ENCODE measurements at regions not wholly inside any gene's neighbourhood (a gene's known extent, or its start where the extent isn't known, plus 50 kb on each side); places are given as distances from the start of the nearest gene placed in this dataset.
"Not testable (repeated sequence)": the region's sequence is repeated elsewhere in the genome, so short reads cannot be mapped to it uniquely, and the experiment has no call there.

DNA sequence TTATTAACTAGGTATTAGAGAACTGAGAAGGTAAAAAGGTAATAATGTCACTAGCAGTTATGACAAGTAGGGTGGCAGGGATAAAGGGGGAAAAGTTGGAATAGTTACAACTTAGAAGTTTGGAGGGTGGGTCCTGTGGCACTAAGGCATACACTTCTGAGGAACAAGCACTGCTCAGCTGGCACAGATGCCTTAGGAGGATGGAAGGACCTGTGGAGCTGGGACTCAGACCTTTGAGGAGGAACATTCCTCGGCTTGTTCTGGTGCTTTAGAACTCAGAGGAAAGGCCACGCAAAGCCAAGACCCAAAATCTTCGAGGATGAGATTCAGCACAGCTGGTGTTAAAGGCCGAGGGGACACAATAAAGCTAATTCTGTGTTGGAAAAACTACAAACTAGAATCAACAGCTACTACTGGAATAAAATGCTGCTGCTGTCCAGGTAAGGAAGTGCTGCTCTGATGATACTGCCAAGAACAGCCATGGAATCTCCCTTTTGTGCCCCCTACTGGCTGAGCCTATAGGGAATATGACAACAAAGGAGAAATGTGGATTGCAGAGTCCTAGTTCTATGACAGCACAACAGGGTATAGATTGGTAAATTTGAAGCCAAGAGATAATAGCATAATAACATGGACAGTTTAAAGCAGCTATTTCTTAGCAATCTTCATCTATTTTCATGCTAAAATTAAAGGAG lies 126.7 kb downstream of the SLC25A46 start:
- DNase-seq (ENCODE audit: low read depth, low spot score): peak; percentile 49
- Histone ChIP-seq H3K36me3 (ENCODE audit: insufficient read depth, insufficient read length, low read length) (no peaks in the 10 kb centered on the region), H3K27me3 (ENCODE audit: insufficient read depth, insufficient read length) (no peaks in the 10 kb centered on the region), H3K9me3 (ENCODE audit: insufficient read depth, low read length) (no peaks in the 10 kb centered on the region), H3K4me3 (ENCODE audit: insufficient read length, low read depth) (no peak overlapping the region), H3K4me1 (ENCODE audit: insufficient read depth, insufficient read length) (no peaks in the 10 kb centered on the region), H3K9ac (ENCODE audit: insufficient read length, low read depth) (no peak overlapping the region)
- TF ChIP-seq SUZ12 (IDR thresholded peaks at IDR 0.05; ENCODE audit: extremely low read depth, insufficient read depth, insufficient read length) (no peak), YY1 (IDR thresholded peaks at IDR 0.05; ENCODE audit: insufficient read depth, insufficient read length) (no peak), ZNF274 (IDR thresholded peaks at IDR 0.05; ENCODE audit: low read depth, low read length) (no peak)

DNA sequence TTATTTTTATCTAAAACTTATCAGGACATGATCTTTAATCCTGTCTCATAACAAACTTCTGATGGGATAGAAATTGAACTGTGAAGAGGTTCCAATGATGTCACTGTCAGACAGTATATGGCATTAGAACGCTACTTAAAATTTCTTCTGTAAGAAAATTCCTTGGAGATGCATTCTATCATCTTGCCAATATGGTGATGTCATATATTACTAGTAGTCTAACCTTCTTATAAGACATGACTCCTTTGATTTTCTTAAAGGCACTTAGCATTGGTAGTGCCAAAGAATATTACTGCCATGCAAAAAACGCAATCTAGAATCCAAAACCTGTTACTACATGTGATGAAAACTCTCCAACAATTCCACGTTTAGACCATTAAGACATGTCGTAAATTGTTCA lies 131.1 kb downstream of the SLC25A46 start:
- DNase-seq (ENCODE audit: low read depth, low spot score): no peak
- H3K9me3 ChIP-seq (ENCODE audit: insufficient read depth, low read length): no peaks in the 10 kb centered on the region
- H3K4me3 ChIP-seq (ENCODE audit: insufficient read length, low read depth): no peak overlapping the region
- no peaks in the 10 kb centered on the region for H3K27me3 ChIP-seq (ENCODE audit: insufficient read depth, insufficient read length)
- H3K36me3 ChIP-seq (ENCODE audit: insufficient read depth, insufficient read length, low read length): no peaks in the 10 kb centered on the region
- no peak overlapping the region for H3K9ac ChIP-seq (ENCODE audit: insufficient read length, low read depth)
- no peak for TF ChIP-seq ZNF274 (IDR thresholded peaks at IDR 0.05; ENCODE audit: low read depth, low read length)
- TF ChIP-seq YY1 (IDR thresholded peaks at IDR 0.05; ENCODE audit: insufficient read depth, insufficient read length): no peak
- no peak for TF ChIP-seq SUZ12 (IDR thresholded peaks at IDR 0.05; ENCODE audit: extremely low read depth, insufficient read depth, insufficient read length)
- no peaks in the 10 kb centered on the region for H3K4me1 ChIP-seq (ENCODE audit: insufficient read depth, insufficient read length)

DNA sequence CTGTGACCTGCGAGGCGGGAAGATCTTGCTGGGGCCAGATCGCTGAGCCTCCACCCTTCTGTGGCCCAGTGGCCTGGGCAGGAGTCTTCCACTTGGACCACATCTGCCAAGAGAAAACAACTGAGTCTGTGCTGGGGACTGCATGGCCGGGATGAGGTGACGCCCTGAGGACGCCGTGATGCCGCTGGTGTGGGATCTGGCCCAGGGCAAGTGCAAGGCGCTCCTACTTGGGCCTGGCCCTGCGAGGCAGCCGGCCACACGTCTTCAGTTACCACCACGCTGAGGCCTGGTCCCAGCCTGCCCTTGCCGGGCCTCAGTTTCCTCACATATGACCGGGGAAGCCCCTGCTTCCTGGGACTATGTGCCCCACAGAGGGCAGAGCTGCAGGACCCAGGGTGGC lies 133.4 kb downstream of the SLC25A46 start:
- Histone ChIP-seq H3K4me3 (ENCODE audit: insufficient read length, low read depth) (no peak overlapping the region), H3K4me1 (ENCODE audit: insufficient read depth, insufficient read length) (no peaks in the 10 kb centered on the region), H3K36me3 (ENCODE audit: insufficient read depth, insufficient read length, low read length) (no peaks in the 10 kb centered on the region), H3K27me3 (ENCODE audit: insufficient read depth, insufficient read length) (no peaks in the 10 kb centered on the region), H3K9ac (ENCODE audit: insufficient read length, low read depth) (no peak overlapping the region), H3K9me3 (ENCODE audit: insufficient read depth, low read length) (no peaks in the 10 kb centered on the region)
- TF ChIP-seq YY1 (IDR thresholded peaks at IDR 0.05; ENCODE audit: insufficient read depth, insufficient read length) (no peak), ZNF274 (IDR thresholded peaks at IDR 0.05; ENCODE audit: low read depth, low read length) (no peak), SUZ12 (IDR thresholded peaks at IDR 0.05; ENCODE audit: extremely low read depth, insufficient read depth, insufficient read length) (no peak)
- DNase-seq (ENCODE audit: low read depth, low spot score): no peak

DNA sequence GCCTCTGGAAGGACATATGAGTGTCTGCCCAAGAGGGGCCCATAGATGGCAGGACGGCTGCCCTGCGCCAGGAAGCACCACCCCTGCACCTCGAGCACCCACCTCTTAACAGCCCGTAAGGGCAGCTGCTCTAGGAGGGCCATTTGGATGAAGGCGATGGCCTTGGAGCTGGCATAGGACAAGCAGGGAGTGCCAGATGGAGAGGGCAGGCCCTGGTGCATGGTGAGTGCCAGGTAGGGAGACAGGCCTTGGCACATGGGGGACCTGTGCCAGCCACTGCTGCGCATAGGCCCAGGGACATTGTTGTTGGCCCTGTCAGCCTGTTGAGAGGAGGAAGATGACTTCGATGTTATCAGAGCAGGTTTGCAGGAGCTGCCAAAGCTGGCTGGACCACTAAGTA lies 134.2 kb downstream of the SLC25A46 start:
- no peak overlapping the region for H3K9ac ChIP-seq (ENCODE audit: insufficient read length, low read depth)
- no peaks in the 10 kb centered on the region for H3K4me1 ChIP-seq (ENCODE audit: insufficient read depth, insufficient read length)
- H3K4me3 ChIP-seq (ENCODE audit: insufficient read length, low read depth): no peak overlapping the region
- H3K36me3 ChIP-seq (ENCODE audit: insufficient read depth, insufficient read length, low read length): no peaks in the 10 kb centered on the region
- TF ChIP-seq ZNF274 (IDR thresholded peaks at IDR 0.05; ENCODE audit: low read depth, low read length) (no peak), SUZ12 (IDR thresholded peaks at IDR 0.05; ENCODE audit: extremely low read depth, insufficient read depth, insufficient read length) (no peak), YY1 (IDR thresholded peaks at IDR 0.05; ENCODE audit: insufficient read depth, insufficient read length) (no peak)
- H3K9me3 ChIP-seq (ENCODE audit: insufficient read depth, low read length): no peaks in the 10 kb centered on the region
- DNase-seq (ENCODE audit: low read depth, low spot score): no peak
- H3K27me3 ChIP-seq (ENCODE audit: insufficient read depth, insufficient read length): no peaks in the 10 kb centered on the region

DNA sequence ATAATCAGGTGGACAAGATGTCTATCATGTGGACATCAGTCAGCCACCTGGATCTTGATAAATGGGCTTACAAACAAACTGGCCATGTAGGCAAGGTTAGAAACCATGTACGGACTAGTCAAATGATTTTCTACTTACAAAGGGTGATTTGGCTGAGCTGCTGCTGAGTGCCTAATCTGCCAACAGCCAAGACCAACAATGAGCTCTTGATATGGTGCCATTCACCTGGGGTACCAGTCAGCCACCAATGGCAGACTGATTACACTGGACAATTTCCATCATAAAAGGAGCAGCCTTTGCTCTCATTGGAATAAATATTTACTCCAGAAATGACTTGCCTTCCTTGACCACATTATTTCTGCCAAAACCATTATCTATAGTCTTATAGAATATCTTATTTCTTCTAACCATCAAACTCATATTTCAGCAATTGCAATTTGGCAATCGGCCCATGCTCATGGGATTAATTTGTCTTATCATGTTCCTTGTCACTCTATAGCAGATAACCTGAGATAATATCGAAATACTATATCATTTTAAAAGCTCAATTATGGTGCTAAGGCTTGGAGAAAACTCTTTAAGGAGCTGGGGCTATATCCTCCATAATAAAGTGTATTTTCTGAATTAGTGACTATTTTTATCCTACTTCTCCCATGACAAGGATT lies 135.1 kb downstream of the SLC25A46 start:
- Histone ChIP-seq H3K36me3 (ENCODE audit: insufficient read depth, insufficient read length, low read length) (no peaks in the 10 kb centered on the region), H3K27me3 (ENCODE audit: insufficient read depth, insufficient read length) (no peaks in the 10 kb centered on the region), H3K9ac (ENCODE audit: insufficient read length, low read depth) (no peak overlapping the region), H3K4me3 (ENCODE audit: insufficient read length, low read depth) (no peak overlapping the region), H3K9me3 (ENCODE audit: insufficient read depth, low read length) (no peaks in the 10 kb centered on the region), H3K4me1 (ENCODE audit: insufficient read depth, insufficient read length) (no peaks in the 10 kb centered on the region)
- DNase-seq (ENCODE audit: low read depth, low spot score): no peak
- TF ChIP-seq YY1 (IDR thresholded peaks at IDR 0.05; ENCODE audit: insufficient read depth, insufficient read length): no peak
- no peak for TF ChIP-seq SUZ12 (IDR thresholded peaks at IDR 0.05; ENCODE audit: extremely low read depth, insufficient read depth, insufficient read length)
- no peak for TF ChIP-seq ZNF274 (IDR thresholded peaks at IDR 0.05; ENCODE audit: low read depth, low read length)

DNA sequence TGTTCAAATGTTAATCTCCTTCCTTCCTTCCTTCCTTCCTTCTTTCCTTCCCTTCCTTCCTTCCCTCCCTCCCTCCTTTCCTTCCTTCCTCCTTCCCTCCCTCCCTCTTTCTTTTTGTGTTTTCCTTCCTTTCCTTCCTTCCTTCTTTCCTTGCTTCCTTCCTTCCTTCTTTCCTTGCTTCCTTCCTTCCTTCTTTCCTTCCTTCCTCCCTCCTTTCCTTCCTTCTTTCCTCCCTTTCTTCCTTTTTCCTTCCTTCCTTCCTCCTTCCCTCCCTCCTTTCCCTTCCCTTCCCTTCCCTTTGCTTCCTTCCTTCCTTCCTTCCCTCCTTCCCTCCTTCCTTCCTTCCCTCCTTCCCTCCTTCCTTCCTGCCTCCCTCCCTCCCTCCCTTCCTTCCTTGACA lies 136.3 kb downstream of the SLC25A46 start:
- H3K36me3 ChIP-seq (ENCODE audit: insufficient read depth, insufficient read length, low read length); H3K9ac ChIP-seq (ENCODE audit: insufficient read length, low read depth); DNase-seq (ENCODE audit: low read depth, low spot score); H3K9me3 ChIP-seq (ENCODE audit: insufficient read depth, low read length); H3K4me3 ChIP-seq (ENCODE audit: insufficient read length, low read depth); H3K27me3 ChIP-seq (ENCODE audit: insufficient read depth, insufficient read length); H3K4me1 ChIP-seq (ENCODE audit: insufficient read depth, insufficient read length): not testable (repeated sequence)

DNA sequence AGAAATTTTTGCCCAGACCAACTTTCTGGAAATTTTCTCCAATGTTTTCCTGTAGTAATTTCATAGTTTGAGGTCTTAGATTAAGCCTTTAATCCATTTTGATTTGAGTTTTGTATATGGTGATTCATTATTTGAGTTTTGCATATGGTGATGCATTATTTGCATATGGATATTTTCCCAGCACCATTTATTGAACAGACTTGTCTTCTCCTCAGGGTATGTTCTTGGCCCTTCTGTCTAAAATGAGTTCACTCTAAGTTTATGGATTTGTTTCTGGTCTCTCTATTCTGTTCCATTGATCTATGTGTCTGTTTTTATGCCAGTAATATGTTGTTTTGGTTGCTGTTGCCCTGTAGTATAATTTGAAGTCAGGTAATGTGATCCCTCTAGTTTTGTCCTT lies 139.3 kb downstream of the SLC25A46 start:
- TF ChIP-seq YY1 (IDR thresholded peaks at IDR 0.05; ENCODE audit: insufficient read depth, insufficient read length) (no peak), ZNF274 (IDR thresholded peaks at IDR 0.05; ENCODE audit: low read depth, low read length) (no peak), SUZ12 (IDR thresholded peaks at IDR 0.05; ENCODE audit: extremely low read depth, insufficient read depth, insufficient read length) (no peak)
- Histone ChIP-seq H3K27me3 (ENCODE audit: insufficient read depth, insufficient read length) (no peaks in the 10 kb centered on the region), H3K36me3 (ENCODE audit: insufficient read depth, insufficient read length, low read length) (no peaks in the 10 kb centered on the region), H3K4me1 (ENCODE audit: insufficient read depth, insufficient read length) (no peaks in the 10 kb centered on the region), H3K9ac (ENCODE audit: insufficient read length, low read depth) (no peak overlapping the region), H3K9me3 (ENCODE audit: insufficient read depth, low read length) (no peaks in the 10 kb centered on the region), H3K4me3 (ENCODE audit: insufficient read length, low read depth) (no peak overlapping the region)
- no peak for DNase-seq (ENCODE audit: low read depth, low spot score)
